ENCODE measurements at regions not wholly inside any gene's neighbourhood (a gene's known extent, or its start where the extent isn't known, plus 50 kb on each side); places are given as distances from the start of the nearest gene placed in this dataset.

DNA sequence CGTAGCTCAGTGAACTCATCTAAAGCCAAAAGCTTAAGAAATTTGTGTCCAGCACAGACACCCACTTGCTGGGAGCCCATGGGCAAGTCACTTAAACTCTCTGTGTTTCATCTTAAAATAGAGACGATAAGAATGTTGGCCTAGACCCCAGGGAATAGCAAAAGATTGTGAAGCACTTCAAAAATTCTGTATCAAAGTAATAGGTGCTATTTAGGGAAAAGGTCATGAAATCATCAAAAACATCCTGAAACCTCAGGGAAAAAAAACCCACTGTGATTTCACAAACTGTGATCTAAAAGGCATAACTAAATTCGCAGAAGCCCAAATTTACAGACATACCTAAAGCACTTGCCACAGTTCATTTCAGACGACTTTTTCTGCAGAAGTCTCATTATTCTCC, 278.3 kb downstream of the NR2F1-AS1 start:
- BruUV-seq (replicated peaks) = no TSS peak
- Histone ChIP-seq H3K9me1 (replicated peaks; ENCODE audit: control insufficient read depth, extremely low read depth, insufficient read depth, low read length) (no peaks in the 10 kb centered on the region), H3K4me2 (ENCODE audit: insufficient read depth, low read length) (no peak overlapping the region), H3K79me2 (ENCODE audit: control insufficient read depth, insufficient read depth, low read length) (no peaks in the 10 kb centered on the region), H3K27ac (ENCODE audit: insufficient read depth, low read depth, low read length) (no peak overlapping the region), H4K20me1 (replicated peaks; ENCODE audit: control insufficient read depth, extremely low read depth, insufficient read depth, low read length) (no peaks in the 10 kb centered on the region), H3K4me1 (ENCODE audit: control insufficient read depth, extremely low read depth, insufficient read depth, low read length) (peaks cover 8% of the 10 kb centered on the region), H3K27me3 (ENCODE audit: control insufficient read depth in 2 of 2, insufficient read depth in 2 of 2, low read length in 2 of 2) (no peaks in the 10 kb centered on the region), H2AFZ (ENCODE audit: low read depth, low read length) (no peak overlapping the region), H3K9ac (replicated peaks; ENCODE audit: extremely low read depth, insufficient read depth, low read length) (no peak overlapping the region), H3K36me3 (ENCODE audit: control insufficient read depth in 2 of 2, extremely low read depth in 1 of 2, insufficient read depth in 2 of 2, low read length in 2 of 2) (no peaks in the 10 kb centered on the region), H3K4me3 (replicated peaks in 1 of 3; ENCODE audit: insufficient read depth in 1 of 3, low read depth in 1 of 3, low read length in 3 of 3) (no peak overlapping the region), H3K9me3 (replicated peaks; ENCODE audit: control insufficient read depth, insufficient read depth, low read length) (no peaks in the 10 kb centered on the region)
- no peak for FAIRE-seq
- intact Hi-C loops (cut with micrococcal nuclease) (no loop called here), dilution Hi-C loops (cut with MboI; ENCODE audit: extremely low pct_ligation_motif_present, low sequenced_read_pairs) (no loop called here)
- CTCF ChIA-PET = interaction anchor here (1.2 to 1.7 kb wide), 3 partner anchors 9 to 19 kb away, joined by 3 to 5 read pairs (median 3); no protein-coding TSS in a partner anchor
- TF ChIP-seq, protein P1, sequence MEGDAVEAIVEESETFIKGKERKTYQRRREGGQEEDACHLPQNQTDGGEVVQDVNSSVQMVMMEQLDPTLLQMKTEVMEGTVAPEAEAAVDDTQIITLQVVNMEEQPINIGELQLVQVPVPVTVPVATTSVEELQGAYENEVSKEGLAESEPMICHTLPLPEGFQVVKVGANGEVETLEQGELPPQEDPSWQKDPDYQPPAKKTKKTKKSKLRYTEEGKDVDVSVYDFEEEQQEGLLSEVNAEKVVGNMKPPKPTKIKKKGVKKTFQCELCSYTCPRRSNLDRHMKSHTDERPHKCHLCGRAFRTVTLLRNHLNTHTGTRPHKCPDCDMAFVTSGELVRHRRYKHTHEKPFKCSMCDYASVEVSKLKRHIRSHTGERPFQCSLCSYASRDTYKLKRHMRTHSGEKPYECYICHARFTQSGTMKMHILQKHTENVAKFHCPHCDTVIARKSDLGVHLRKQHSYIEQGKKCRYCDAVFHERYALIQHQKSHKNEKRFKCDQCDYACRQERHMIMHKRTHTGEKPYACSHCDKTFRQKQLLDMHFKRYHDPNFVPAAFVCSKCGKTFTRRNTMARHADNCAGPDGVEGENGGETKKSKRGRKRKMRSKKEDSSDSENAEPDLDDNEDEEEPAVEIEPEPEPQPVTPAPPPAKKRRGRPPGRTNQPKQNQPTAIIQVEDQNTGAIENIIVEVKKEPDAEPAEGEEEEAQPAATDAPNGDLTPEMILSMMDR (IDR thresholded peaks at IDR 0.05; ENCODE audit: extremely low read depth in 1 of 2, insufficient read depth in 1 of 2, low read depth in 1 of 2, low read length in 2 of 2) = no peak
- TF ChIP-seq, protein P2, sequence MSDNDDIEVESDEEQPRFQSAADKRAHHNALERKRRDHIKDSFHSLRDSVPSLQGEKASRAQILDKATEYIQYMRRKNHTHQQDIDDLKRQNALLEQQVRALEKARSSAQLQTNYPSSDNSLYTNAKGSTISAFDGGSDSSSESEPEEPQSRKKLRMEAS (IDR thresholded peaks at IDR 0.05; ENCODE audit: insufficient read depth, insufficient read length) = no peak
- TF ChIP-seq FOS (IDR thresholded peaks at IDR 0.05; ENCODE audit: borderline replicate concordance, insufficient read depth, low read length) = no peak
- TF ChIP-seq GATA2 (IDR thresholded peaks at IDR 0.05; ENCODE audit: insufficient read depth, insufficient read length, low read depth, low read length) = no peak
- no peak for TF ChIP-seq POLR2A (IDR thresholded peaks at IDR 0.05; ENCODE audit: low read depth, low read length)
- no peak for TF ChIP-seq MYC (IDR thresholded peaks at IDR 0.05; ENCODE audit: low read depth, low read length)
- no peak for TF ChIP-seq EZH2 (IDR thresholded peaks at IDR 0.05; ENCODE audit: borderline replicate concordance, low read depth, low read length, severe bottlenecking)
- no peak for TF ChIP-seq POLR2AphosphoS5 (IDR thresholded peaks at IDR 0.05; ENCODE audit: insufficient read depth, low read depth, low read length)
- TF ChIP-seq JUN (IDR thresholded peaks at IDR 0.05; ENCODE audit: borderline replicate concordance, insufficient read depth, insufficient read length, low read depth) = no peak
- DNase-seq (ENCODE audit: low read depth, low spot score) = no peak
- POLR2A ChIA-PET = no interaction called here

Measured in endothelial cell of umbilical vein (primary cell).